ENCODE measurements at regions not wholly inside any gene's neighbourhood (a gene's known extent, or its start where the extent isn't known, plus 50 kb on each side); places are given as distances from the start of the nearest gene placed in this dataset.

DNA sequence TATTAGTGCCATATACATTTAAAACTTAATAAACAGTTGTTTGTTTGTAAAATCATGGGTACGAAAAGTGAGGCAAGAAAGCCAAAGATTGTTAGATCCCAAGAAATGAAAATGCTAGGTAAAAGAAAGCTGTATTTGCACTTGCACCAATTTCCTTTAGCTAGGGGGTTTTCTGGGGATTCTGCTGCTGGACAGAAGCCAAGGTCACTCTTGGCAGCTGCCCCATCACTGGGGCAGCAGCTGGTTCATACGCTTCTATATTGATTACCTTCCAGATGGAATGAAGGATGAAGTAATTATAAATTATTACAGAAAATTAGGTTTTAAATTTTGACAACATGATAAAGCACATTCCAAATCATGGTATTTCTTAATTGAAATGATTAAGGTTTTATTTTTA lies 127.4 kb downstream of the SLITRK5 start:
- TF ChIP-seq EZH2 (IDR thresholded peaks at IDR 0.05) (no peak), POLR2AphosphoS5 (IDR thresholded peaks at IDR 0.05; ENCODE audit: borderline replicate concordance, low read depth, low read length) (no peak), FOXP2 (optimal IDR thresholded peaks at IDR 0.05; ENCODE audit: control extremely low read depth, extremely low read length, insufficient read depth) (no peak)
